Activated naive CD8-positive, alpha-beta T cell treated with anti-CD3 and anti-CD28 coated beads for 36 hours (primary cell): ENCODE measurements at regions not wholly inside any gene's neighbourhood (a gene's known extent, or its start where the extent isn't known, plus 50 kb on each side); places are given as distances from the start of the nearest gene placed in this dataset.

ENCODE experiments used
- DNase-seq: peaks from one replicate; pipeline ENCODE4 v3.0.0; 2021
- H3K27ac Mint-ChIP-seq: one replicate; pipeline ENCODE4 v1.8.0; 2022; ENCODE audit warnings: mild to moderate bottlenecking, moderate library complexity, mixed read lengths
- H3K27me3 Mint-ChIP-seq: one replicate; pipeline ENCODE4 v1.8.0; 2022; ENCODE audit warnings: mild to moderate bottlenecking, mixed read lengths
- H3K36me3 Mint-ChIP-seq: one replicate; pipeline ENCODE4 v1.8.0; 2021; ENCODE audit warnings: mild to moderate bottlenecking, mixed read lengths
- H3K4me1 Mint-ChIP-seq: one replicate; pipeline ENCODE4 v1.8.0; 2021; ENCODE audit warnings: mixed read lengths
- H3K4me3 Mint-ChIP-seq: one replicate; pipeline ENCODE4 v1.8.0; 2022; ENCODE audit warnings: mild to moderate bottlenecking, moderate library complexity, mixed read lengths
- H3K9me3 Mint-ChIP-seq: one replicate; pipeline ENCODE4 v1.8.0; 2022; ENCODE audit warnings: mixed read lengths

DNA sequence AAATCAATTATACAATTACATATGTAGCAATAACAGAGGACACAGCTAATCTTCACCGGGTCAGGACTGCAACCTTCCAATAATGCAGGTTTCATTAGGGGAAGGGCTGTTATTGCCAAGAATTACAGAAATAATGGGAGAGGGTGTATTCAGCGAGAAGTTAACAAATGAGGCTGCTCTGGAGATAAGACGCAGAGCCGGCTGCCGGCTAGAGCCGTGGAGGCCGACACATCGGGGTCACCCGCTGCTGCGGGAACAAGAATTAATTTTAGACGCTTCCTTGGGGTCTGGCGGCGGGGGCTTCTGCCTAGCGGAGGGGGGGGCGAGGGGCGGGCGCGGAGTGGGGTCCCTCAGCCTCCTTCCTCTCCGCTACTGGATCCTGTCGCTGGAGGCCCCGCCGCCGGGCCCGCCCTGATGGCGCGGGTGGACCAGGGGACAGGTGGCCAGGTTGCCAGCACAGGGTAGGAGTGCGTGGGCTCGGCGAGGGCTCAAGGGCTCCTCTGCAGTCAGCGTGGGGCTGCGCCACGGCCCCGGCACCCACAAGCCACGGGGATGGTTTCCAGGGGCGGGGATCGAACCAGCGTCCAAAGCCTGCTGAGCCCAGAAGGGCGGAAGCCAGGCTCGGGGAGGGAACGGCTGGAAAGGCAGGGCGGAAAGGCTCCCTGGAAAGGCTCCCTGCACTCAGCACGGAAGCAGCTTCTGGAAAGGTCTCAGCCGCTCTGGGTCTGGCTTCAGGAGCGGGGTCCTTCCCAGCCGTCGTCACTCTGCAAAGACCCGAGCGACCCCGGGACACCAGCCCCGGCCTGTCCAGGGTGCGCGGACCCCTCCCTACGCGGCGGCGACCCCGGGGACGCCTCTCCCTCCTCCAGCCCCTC lies 113.8 kb upstream of the NKX1-1 start:
- H3K27me3 Mint-ChIP-seq: peaks cover 37% of the 10 kb centered on the region
- H3K27ac Mint-ChIP-seq: no peak overlapping the region
- H3K9me3 Mint-ChIP-seq: no peaks in the 10 kb centered on the region
- H3K4me1 Mint-ChIP-seq: peaks cover 4% of the 10 kb centered on the region
- no peak overlapping the region for H3K4me3 Mint-ChIP-seq
- DNase-seq: no peak
- H3K36me3 Mint-ChIP-seq: no peaks in the 10 kb centered on the region

DNA sequence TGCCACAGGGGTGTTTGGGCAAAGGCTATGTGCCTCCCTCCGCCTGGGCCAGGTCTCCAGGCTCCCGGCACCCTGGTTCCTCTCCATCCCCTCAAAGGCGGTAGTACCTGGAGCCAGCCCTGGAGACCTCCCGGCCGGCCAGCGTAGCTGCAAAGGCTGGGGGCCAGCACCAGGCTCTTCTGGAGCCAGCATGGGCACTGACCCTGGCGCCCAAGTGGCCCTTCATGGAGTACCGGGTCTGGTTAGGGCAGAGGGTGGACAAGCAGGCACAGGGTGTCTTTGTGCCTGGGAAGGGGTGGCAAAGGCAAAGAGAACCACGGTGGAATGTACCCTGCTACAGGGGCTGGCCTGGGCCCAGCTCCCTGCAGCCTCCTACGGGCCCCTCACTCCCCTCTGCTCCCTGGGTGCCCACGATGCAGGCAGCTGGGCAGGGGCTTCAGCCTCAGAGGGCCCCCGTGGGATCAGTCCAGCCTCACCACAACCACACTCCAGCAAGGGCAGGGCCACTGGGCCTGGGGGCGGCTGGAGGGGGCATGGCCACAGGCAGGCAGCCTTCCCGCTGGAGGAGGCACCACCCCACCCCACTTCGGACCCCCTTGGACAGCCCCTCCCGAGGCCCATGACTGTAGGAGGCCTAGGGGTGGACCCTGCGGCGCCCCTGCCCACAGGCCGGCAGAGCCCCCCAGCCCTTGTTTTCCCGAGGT lies 112.9 kb upstream of the NKX1-1 start:
- no peaks in the 10 kb centered on the region for H3K36me3 Mint-ChIP-seq
- no peak for DNase-seq
- no peaks in the 10 kb centered on the region for H3K9me3 Mint-ChIP-seq
- H3K4me1 Mint-ChIP-seq: peaks cover 4% of the 10 kb centered on the region
- H3K27ac Mint-ChIP-seq: no peak overlapping the region
- no peak overlapping the region for H3K4me3 Mint-ChIP-seq
- H3K27me3 Mint-ChIP-seq: peaks cover 36% of the 10 kb centered on the region

DNA sequence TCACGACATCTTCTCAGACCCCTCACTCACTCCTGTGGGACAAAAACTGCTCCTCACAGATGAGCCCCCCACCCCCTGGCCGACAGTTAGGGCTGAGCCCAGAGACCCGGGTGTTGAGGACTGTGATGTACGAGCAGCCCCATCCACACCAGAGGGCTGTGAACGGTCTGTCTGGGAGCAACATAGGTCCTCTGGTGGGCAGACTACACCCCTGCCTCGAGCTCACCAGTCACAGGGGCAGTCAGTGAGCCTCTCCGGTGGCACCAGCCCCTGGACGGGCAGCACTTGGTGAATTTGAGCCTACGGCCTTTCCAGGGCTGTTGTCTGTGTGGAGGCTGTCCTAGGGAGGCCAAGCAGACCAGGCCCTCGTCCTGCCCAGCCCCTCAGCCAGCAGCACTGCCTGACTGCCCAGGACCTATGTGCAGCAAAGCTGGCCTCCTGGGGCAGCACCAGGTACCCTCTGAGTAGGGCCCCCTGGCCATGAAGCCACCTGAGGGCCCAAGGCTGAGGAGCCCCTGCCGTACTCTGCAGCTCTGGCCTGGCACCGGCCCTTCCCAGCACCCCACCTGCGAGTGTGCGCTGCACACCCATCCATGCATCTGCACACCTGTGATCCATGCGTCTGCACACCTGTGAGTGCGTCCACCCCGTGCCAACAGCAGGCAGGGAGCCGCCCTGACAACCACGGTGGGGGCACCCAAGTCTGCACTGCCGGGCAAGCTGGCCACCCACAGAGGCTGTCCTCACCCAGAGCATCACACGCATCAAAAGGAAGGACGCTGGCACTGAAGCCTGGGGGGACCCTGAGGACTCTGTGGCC lies 111.6 kb upstream of the NKX1-1 start:
- peaks cover 22% of the 10 kb centered on the region for H3K27me3 Mint-ChIP-seq
- H3K4me3 Mint-ChIP-seq: no peak overlapping the region
- H3K4me1 Mint-ChIP-seq: peaks cover 4% of the 10 kb centered on the region
- no peaks in the 10 kb centered on the region for H3K36me3 Mint-ChIP-seq
- H3K27ac Mint-ChIP-seq: no peak overlapping the region
- no peak for DNase-seq
- no peaks in the 10 kb centered on the region for H3K9me3 Mint-ChIP-seq

DNA sequence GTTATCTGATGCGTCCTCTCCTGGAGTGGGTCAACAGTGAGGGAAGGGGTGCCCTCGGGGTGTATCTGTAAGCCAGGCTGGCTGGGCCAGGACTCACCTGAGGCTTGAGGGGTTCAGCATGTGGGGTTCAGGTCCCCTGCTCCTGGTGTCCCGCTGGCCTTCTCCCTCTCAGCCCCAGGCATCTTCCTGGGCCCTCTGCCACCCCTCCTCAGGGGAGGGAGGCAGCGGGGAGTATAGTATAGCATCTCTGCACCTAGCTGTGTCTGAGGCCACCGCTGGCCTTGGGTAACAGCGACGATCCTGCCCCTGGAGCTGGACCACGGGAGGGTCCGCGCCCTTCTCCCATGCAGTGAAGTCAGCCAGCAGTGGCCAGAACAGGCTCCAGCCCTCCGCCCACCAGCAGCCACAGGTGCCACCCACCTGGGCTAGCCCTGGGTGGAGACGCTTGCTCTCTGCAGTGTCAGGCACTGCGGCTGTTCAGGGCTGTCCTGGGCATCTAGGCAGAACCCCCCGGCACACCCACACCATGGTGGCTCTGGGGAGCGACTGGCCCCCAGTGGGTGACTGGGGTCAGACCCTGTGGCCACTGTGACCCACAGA lies 110.7 kb upstream of the NKX1-1 start:
- H3K4me3 Mint-ChIP-seq: no peak overlapping the region
- no peak for DNase-seq
- peaks cover 16% of the 10 kb centered on the region for H3K27me3 Mint-ChIP-seq
- H3K36me3 Mint-ChIP-seq: no peaks in the 10 kb centered on the region
- H3K9me3 Mint-ChIP-seq: no peaks in the 10 kb centered on the region
- peaks cover 4% of the 10 kb centered on the region for H3K4me1 Mint-ChIP-seq
- H3K27ac Mint-ChIP-seq: no peak overlapping the region

DNA sequence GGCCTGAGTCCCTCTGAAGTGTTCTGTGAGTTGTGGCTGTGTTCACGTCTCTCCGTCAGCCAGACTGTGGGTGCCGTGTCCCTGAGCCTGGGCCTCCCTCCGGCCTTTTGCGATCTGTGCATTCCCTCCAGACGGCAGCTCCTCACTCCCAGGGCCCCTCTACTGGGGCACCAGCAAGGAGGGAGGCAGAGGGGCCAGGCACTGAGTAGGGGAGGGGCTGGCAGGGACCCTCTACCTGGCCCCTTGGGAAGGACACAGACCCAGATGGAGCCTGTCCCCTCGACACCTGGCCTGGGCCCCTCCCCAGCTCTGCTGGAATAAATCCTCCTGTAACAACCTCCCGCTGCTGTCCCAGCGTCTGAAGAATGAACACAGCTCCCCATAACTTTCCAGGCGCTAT lies 110.0 kb upstream of the NKX1-1 start:
- Mint-ChIP-seq H3K4me3 (no peak overlapping the region), H3K36me3 (no peaks in the 10 kb centered on the region)

DNA sequence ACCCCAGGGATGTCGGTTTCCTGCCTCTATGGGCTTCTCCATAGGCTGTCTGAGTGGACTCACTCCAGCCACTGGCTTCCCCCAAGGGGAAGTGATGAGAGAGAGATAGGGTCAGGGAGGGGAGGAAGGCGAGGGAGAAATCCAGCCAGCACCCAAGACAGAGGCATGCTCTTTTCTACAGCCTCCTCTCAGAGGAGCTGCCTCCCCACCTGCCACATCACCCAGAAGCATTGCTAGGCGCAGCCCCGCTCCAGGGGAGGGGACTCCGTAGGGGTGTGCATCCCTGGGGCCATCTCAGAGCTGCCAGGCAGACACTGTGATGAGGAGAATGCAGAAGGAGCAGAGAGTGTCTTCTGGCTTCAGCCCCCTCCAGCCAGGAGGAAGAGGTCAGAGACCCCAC lies 109.5 kb upstream of the NKX1-1 start:
- no peaks in the 10 kb centered on the region for H3K4me1 Mint-ChIP-seq
- no peak overlapping the region for H3K4me3 Mint-ChIP-seq
- no peaks in the 10 kb centered on the region for H3K36me3 Mint-ChIP-seq
- H3K27me3 Mint-ChIP-seq: peaks cover 13% of the 10 kb centered on the region
- no peaks in the 10 kb centered on the region for H3K9me3 Mint-ChIP-seq
- DNase-seq: no peak
- H3K27ac Mint-ChIP-seq: no peak overlapping the region

More for the DNA sequence above, 110.0 kb upstream of the NKX1-1 start:
- Mint-ChIP-seq H3K27me3 (peaks cover 15% of the 10 kb centered on the region), H3K9me3 (no peaks in the 10 kb centered on the region), H3K4me1 (peaks cover 1% of the 10 kb centered on the region), H3K27ac (no peak overlapping the region)
- DNase-seq: no peak

DNA sequence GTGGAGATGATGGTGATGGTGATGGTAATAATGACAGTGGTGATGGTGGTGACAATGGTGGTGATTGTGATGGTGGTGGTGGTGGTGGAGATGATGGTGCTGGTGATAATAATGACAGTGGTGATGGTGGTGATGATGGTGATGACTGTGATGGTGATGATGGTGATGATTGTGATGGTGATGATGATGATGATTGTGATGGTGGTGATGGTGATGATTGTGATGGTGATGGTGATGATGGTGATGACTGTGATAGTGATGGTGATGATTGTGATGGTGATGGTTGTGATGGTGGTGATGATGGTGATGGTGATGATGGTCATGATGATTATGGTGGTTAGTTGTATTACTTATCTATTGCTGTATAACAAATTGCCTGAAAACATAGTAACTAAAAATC lies 108.9 kb upstream of the NKX1-1 start:
- no peak for DNase-seq
- H3K27ac Mint-ChIP-seq: no peak overlapping the region
- no peak overlapping the region for H3K4me3 Mint-ChIP-seq
- no peaks in the 10 kb centered on the region for H3K36me3 Mint-ChIP-seq
- H3K27me3 Mint-ChIP-seq: peaks cover 13% of the 10 kb centered on the region
- H3K4me1 Mint-ChIP-seq: no peaks in the 10 kb centered on the region
- H3K9me3 Mint-ChIP-seq: no peaks in the 10 kb centered on the region

DNA sequence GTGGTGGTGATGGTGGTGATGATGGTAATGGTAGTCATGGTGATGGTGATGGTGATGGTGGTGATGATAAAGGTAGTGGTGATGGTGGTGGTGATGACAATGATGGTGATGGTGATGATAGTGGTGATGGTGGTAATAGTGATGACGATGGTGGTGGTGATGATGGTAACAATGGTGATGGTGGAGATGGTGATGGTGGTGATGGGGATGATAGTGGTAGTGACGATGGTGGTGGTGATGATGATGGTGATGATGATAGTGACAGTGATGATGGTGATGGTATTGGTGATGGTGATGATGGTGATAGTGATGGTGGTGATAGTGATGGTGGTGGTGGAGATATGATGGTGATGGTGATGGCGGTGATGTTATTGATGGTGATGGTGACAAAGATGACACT lies 108.4 kb upstream of the NKX1-1 start:
- peaks cover 10% of the 10 kb centered on the region for H3K27me3 Mint-ChIP-seq
- no peaks in the 10 kb centered on the region for H3K9me3 Mint-ChIP-seq
- H3K27ac Mint-ChIP-seq: no peak overlapping the region
- H3K36me3 Mint-ChIP-seq: no peaks in the 10 kb centered on the region
- no peak overlapping the region for H3K4me3 Mint-ChIP-seq
- H3K4me1 Mint-ChIP-seq: no peaks in the 10 kb centered on the region
- no peak for DNase-seq

DNA sequence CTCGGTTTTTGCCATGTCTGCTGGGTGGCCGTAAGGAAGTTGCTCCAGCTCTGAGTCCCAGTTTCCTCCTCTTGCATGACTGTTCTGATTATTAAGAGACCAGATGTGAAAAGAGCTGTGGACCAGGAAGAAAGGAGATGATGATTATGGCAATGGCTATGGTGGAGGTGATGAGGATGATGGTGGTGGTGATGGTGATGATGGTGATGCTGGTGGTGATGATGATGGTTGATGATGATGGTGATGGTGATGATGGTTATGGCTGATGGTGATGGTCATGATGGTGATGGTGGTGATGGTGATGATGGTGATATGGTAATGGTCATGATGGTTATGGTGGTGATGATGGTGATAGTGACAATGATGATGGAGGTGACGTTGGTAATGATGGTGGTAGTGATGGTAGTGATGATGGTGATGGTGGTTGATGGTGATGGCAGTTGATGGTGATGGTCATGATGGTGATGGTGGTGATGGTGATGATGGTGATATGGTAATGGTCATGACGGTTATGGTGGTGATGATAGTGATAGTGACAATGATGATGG lies 107.8 kb upstream of the NKX1-1 start:
- Mint-ChIP-seq H3K36me3 (no peaks in the 10 kb centered on the region), H3K27me3 (peaks cover 10% of the 10 kb centered on the region), H3K27ac (no peak overlapping the region), H3K4me3 (no peak overlapping the region), H3K4me1 (no peaks in the 10 kb centered on the region), H3K9me3 (no peaks in the 10 kb centered on the region)
- DNase-seq: no peak

DNA sequence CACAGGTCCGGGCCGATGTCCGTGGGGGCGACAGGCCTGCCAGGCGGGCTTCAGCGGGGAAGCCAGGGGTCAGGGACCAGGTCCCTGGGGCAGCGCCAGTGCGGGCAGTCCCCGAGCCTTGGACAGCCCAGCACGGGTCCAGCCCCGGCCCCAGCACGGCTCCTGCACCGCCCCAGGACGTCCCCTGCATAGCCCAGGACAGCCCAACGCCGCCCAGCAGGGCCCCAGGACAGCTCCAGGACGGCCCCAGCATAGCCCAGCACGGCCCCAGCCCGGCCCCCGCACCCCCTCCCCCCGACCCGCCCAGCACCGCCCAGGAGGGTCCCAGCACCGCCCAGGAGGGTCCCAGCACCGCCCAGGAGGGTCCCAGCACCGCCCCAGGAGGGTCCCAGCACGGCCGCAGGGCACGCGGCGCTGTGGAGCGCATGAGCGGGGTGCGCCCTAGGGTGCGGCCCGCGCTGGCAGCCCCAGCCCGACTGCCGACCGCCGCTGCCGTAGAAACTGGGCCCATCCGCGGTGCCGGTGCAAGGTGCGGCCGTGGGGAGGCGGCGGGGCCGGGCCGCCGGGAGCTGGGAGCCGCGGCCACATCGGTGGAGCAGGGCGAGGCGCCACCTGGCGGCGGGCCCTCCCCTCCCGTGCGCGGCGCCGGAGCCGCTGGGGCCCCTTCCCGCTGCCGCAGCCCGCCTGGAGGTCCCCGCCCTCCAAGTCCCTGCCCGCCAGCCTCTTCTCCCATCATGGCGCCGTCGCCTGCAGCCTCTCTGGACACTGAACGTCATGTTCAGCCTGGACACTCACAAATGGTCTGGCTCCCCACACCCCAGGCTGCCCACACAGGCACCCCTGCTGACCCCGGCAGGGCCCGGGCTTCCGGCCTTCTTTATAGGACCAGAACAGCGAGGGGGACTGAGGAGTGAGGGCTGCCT lies 106.8 kb upstream of the NKX1-1 start:
- peaks cover 4% of the 10 kb centered on the region for H3K27me3 Mint-ChIP-seq
- no peaks in the 10 kb centered on the region for H3K4me1 Mint-ChIP-seq
- DNase-seq: peak; percentile 71
- no peak overlapping the region for H3K27ac Mint-ChIP-seq
- no peaks in the 10 kb centered on the region for H3K9me3 Mint-ChIP-seq
- H3K36me3 Mint-ChIP-seq: no peaks in the 10 kb centered on the region
- H3K4me3 Mint-ChIP-seq: no peak overlapping the region

DNA sequence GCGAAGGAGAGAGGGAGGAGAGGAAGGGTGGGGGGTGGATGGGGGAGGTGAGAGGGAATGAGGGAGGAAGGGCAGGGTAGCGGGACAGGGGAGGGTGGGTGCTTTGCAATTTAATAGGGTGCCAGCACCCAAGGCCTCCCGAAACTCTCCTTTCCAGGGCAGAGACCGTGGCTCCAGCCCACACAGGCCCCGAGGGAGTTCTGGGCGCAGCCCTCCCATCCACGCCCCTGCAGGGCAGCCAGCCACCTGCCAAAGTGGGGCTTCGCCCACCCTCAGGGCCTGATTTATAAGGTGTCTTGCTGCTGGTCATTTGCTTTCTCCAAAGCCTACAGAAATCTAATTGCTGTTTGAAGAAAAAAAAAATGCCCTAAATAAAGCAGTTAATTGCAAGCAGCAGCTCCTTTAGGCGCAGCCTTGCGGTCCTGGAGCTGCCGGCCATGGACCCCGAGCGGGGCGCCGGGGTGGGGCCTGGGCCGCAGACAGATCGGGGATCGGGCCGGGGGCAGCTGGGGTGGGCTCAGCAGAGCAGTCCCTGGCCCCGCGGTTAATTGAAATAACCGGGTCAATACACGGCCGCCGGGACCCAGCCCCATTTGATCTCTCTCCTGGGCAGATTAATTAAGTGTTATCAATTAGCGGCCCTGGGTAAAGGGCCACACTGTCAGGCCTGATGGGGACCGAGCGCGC lies 106.0 kb upstream of the NKX1-1 start:
- Mint-ChIP-seq H3K4me1 (no peaks in the 10 kb centered on the region), H3K9me3 (no peaks in the 10 kb centered on the region), H3K4me3 (no peak overlapping the region), H3K27ac (no peak overlapping the region), H3K27me3 (peaks cover 8% of the 10 kb centered on the region), H3K36me3 (no peaks in the 10 kb centered on the region)
- no peak for DNase-seq

DNA sequence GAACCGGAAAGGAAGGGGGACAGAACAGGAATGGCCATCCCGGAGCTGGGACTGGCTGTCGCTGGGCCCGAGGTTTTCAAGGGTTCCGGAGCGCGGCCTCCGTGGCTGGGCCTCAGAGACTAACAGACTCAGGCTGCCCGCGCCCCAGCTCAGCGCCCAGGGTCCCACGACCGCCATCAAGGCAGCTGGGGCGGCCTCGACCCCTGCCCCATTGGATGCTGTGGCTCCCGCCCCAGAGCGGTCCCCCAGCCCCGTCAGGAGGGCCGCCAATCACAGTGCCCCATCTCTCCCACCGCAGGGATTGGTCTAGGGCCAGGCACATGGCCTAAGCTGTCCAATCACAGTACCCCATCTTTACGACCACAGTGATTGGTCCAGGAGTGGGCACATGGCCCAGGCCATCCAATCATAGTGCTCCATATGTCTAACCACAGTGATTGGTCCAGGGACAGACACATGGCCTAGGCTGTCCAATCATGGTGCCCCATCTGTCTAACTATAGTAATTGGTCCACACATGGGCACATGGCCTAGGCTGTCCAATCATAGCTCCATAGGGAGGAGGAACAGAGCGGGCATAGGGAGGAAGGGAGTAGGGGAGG lies 105.3 kb upstream of the NKX1-1 start:
- Mint-ChIP-seq H3K27ac (no peak overlapping the region), H3K36me3 (no peaks in the 10 kb centered on the region), H3K4me3 (no peak overlapping the region), H3K4me1 (no peaks in the 10 kb centered on the region), H3K27me3 (peaks cover 10% of the 10 kb centered on the region), H3K9me3 (no peaks in the 10 kb centered on the region)
- peak; percentile 18 for DNase-seq

DNA sequence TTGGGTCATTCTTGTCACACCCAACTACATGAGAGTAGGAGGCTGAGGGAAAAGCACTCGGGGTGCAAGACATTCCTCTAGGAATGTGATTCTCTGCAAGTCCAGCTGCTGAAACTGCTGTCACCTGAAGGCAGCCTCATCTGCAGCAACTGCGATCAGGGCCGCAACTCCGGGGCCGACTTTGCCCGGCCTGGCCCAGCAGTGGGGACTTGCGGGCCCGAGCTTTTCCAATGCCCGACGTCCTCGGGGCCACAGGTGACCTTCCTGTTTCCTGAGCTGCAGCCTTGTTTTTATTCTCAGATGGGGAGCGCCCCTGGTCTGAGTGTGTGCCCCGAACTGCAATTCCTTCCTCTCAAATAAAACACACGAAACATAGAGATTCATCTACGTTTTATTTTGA lies 104.7 kb upstream of the NKX1-1 start:
- Mint-ChIP-seq H3K4me3 (no peak overlapping the region), H3K9me3 (no peaks in the 10 kb centered on the region), H3K4me1 (no peaks in the 10 kb centered on the region), H3K27me3 (peaks cover 13% of the 10 kb centered on the region), H3K27ac (no peak overlapping the region), H3K36me3 (no peaks in the 10 kb centered on the region)
- DNase-seq: no peak
